Ovary (tissue), 3 donors: ENCODE measurements at regions not wholly inside any gene's neighbourhood (a gene's known extent, or its start where the extent isn't known, plus 50 kb on each side); places are given as distances from the start of the nearest gene placed in this dataset.

Experiments used
- CTCF ChIP-seq, 3 donors: fragments of 450-650 bp in 2 of 3; fragments of 200-600 bp in 1 of 3; IDR thresholded peaks; one replicate each; pipeline versions ENCODE4 v1.5.1 to v1.8.0; 2016 to 2022; ENCODE audit warnings: antibody characterized with exemption in 3 of 3, mild to moderate bottlenecking in 1 of 3
- EP300 ChIP-seq: sonication (generic); formaldehyde crosslinking; IDR thresholded peaks from one replicate; pipeline ENCODE4 v1.6.1; 2017; ENCODE audit warnings: antibody characterized with exemption
- POLR2A ChIP-seq: fragments of 450-650 bp; IDR thresholded peaks from one replicate; pipeline ENCODE4 v1.6.1; 2017; ENCODE audit warnings: antibody characterized with exemption, mild to moderate bottlenecking, moderate library complexity
- donor health status: DM: no; HTN: no; CAD: no.

DNA sequence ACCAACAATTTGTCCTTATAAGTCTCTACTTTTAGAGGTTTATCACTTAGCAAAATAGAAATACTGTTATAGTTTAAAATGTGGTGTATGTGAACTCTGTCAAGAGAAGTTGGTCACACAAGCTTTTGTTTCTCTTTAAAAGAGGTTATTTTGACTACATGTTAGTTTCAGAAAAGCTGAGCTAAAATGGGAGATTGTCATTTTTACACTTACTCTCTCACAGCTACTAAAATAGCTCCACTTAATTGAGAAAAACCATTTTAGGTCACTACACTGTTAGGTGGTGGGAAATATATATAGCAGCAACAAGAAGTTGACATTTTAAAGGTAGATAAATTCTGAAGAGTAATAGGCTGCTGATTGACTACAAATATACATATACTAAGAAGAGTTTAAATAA lies 161.5 kb upstream of the KCNJ3 start:
- no peak for TF ChIP-seq CTCF (IDR thresholded peaks at IDR 0.05)
- no peak for TF ChIP-seq POLR2A
- no peak for TF ChIP-seq EP300
